ENCODE measurements at regions not wholly inside any gene's neighbourhood (a gene's known extent, or its start where the extent isn't known, plus 50 kb on each side); places are given as distances from the start of the nearest gene placed in this dataset.

DNA sequence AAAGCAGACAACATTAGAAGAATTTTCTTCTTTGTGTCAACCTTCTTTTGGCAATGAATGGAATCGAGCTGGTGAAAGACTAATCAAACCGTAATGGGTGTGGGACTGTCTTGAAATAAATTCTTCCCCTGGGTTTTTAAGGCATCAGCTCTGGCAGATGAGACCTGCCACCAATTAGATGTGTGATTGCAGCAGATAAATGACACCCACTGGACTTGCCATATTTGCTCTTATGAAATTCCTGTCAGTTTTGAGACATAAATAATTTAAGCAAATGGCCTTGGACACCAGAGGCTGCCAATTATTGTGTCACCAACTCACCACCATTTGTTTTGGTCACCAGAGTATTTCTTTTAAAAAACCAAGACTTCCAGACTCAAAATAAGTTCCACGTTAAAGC, 135.9 kb upstream of the RGMB start:
- TF ChIP-seq POLR2AphosphoS5 (IDR thresholded peaks at IDR 0.05): no peak
- TF ChIP-seq, protein P1, sequence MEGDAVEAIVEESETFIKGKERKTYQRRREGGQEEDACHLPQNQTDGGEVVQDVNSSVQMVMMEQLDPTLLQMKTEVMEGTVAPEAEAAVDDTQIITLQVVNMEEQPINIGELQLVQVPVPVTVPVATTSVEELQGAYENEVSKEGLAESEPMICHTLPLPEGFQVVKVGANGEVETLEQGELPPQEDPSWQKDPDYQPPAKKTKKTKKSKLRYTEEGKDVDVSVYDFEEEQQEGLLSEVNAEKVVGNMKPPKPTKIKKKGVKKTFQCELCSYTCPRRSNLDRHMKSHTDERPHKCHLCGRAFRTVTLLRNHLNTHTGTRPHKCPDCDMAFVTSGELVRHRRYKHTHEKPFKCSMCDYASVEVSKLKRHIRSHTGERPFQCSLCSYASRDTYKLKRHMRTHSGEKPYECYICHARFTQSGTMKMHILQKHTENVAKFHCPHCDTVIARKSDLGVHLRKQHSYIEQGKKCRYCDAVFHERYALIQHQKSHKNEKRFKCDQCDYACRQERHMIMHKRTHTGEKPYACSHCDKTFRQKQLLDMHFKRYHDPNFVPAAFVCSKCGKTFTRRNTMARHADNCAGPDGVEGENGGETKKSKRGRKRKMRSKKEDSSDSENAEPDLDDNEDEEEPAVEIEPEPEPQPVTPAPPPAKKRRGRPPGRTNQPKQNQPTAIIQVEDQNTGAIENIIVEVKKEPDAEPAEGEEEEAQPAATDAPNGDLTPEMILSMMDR (IDR thresholded peaks at IDR 0.05): no peak
- no peak for TF ChIP-seq POLR2A (IDR thresholded peaks at IDR 0.05)
